ENCODE measurements at regions not wholly inside any gene's neighbourhood (a gene's known extent, or its start where the extent isn't known, plus 50 kb on each side); places are given as distances from the start of the nearest gene placed in this dataset.

- H2AK5ac ChIP-seq (ENCODE audit: low read depth, low read length): no peak overlapping the region
- ChIA-PET CTCF (no interaction called here), POLR2A (ENCODE audit: unreplicated experiment) (no interaction called here)
- peaks cover 7% of the 10 kb centered on the region; the same call in 1 of the 2 replicates for H3K9me3 ChIP-seq (ENCODE audit: control insufficient read depth, insufficient read depth, low read length)
- no peak overlapping the region for H3K4me3 ChIP-seq (ENCODE audit: insufficient read depth, low read depth, low read length)
- H3K9ac ChIP-seq (ENCODE audit: low read depth, low read length): no peak overlapping the region
- intact Hi-C loops (cut with micrococcal nuclease) (no loop called here), dilution Hi-C loops (cut with HindIII; ENCODE audit: low sequenced_read_pairs, unreplicated experiment) (no loop called here), in situ Hi-C loops (cut with MboI; ENCODE audit: low sequenced_read_pairs) (no loop called here)
- H3K4ac ChIP-seq (ENCODE audit: low read depth, low read length): no peak overlapping the region
- peaks cover 26% of the 10 kb centered on the region for H3K27me3 ChIP-seq (ENCODE audit: control insufficient read depth, insufficient read depth, low read length)
- H3K18ac ChIP-seq (ENCODE audit: low read depth, low read length): no peak overlapping the region
- H3K14ac ChIP-seq (replicated peaks; ENCODE audit: low read depth, low read length): no peak overlapping the region
- H4K8ac ChIP-seq (ENCODE audit: low read depth in 2 of 2, low read length in 2 of 2): no peak overlapping the region
- no peaks in the 10 kb centered on the region for H3K79me1 ChIP-seq (ENCODE audit: low read depth in 1 of 2, low read length in 2 of 2)
- no peak overlapping the region for H3K56ac ChIP-seq (ENCODE audit: extremely low read depth, insufficient read depth, low read length)
- H3K9me1 ChIP-seq (ENCODE audit: insufficient read depth, low read length): no peaks in the 10 kb centered on the region
- WGBS, 2 experiments (ENCODE audit: extremely low coverage in 2 of 2, insufficient read length in 1 of 2): 64% methylated on average over 3 of the region's 3 CpGs; no CpG with 5 or more reads in 1 of the 2 experiments
- no peak overlapping the region for H3K4me2 ChIP-seq (ENCODE audit: low read depth, low read length)
- no peak overlapping the region for H4K5ac ChIP-seq (ENCODE audit: low read depth, low read length)
- no peaks in the 10 kb centered on the region for H3K36me3 ChIP-seq (ENCODE audit: control insufficient read depth, insufficient read depth, low read length)
- H3K27ac ChIP-seq (ENCODE audit: insufficient read depth, low read length): no peak overlapping the region
- no peak overlapping the region for H2BK5ac ChIP-seq (ENCODE audit: low read depth, low read length, poor library complexity, severe bottlenecking)
- H2AFZ ChIP-seq (replicated peaks; ENCODE audit: low read length, poor library complexity): no peak overlapping the region
- TF ChIP-seq CTCF (conservative IDR thresholded peaks at IDR 0.05; ENCODE audit: low read depth, low read length) (no peak), SMC3 (IDR thresholded peaks at IDR 0.05; ENCODE audit: low read depth, low read length) (no peak), ELK1 (IDR thresholded peaks at IDR 0.05; ENCODE audit: borderline replicate concordance, low read depth, low read length) (no peak), RFX5 (IDR thresholded peaks at IDR 0.05; ENCODE audit: low read depth, low read length) (no peak), MAZ (IDR thresholded peaks at IDR 0.05; ENCODE audit: borderline replicate concordance, low read depth, low read length) (no peak), MAFK (IDR thresholded peaks at IDR 0.05; ENCODE audit: low read depth, low read length) (no peak), RCOR1 (IDR thresholded peaks at IDR 0.05; ENCODE audit: insufficient replicate concordance, low read length) (no peak), POLR2A (IDR thresholded peaks at IDR 0.05; ENCODE audit: low read depth, low read length) (no peak), NFE2L2 (IDR thresholded peaks at IDR 0.05; ENCODE audit: low read depth, low read length) (no peak), FOS (IDR thresholded peaks at IDR 0.05; ENCODE audit: low read depth, low read length) (no peak), BHLHE40 (IDR thresholded peaks at IDR 0.05; ENCODE audit: low read depth, low read length) (no peak), RAD21 (IDR thresholded peaks at IDR 0.05; ENCODE audit: low read length) (no peak), MXI1 (IDR thresholded peaks at IDR 0.05; ENCODE audit: borderline replicate concordance, low read depth, low read length) (no peak)
- no peak overlapping the region for H2BK20ac ChIP-seq (ENCODE audit: low read depth, low read length)
- H4K91ac ChIP-seq (ENCODE audit: insufficient read depth, low read depth, low read length): no peak overlapping the region
- H3K4me1 ChIP-seq (ENCODE audit: control insufficient read depth, insufficient read depth, low read length): no peaks in the 10 kb centered on the region
- no peak overlapping the region for H2BK15ac ChIP-seq (ENCODE audit: low read depth, low read length)
- no peak for DNase-seq
- BruUV-seq (replicated peaks): no TSS peak
- no peak overlapping the region for H3K23ac ChIP-seq (ENCODE audit: low read depth, low read length)
- no peak for ATAC-seq (ENCODE audit: low read depth)
- H2BK120ac ChIP-seq (ENCODE audit: low read depth, low read length): no peak overlapping the region
- no peaks in the 10 kb centered on the region for H4K20me1 ChIP-seq (ENCODE audit: insufficient read depth, low read length)
- H2AK9ac ChIP-seq (replicated peaks; ENCODE audit: low read depth, low read length, poor library complexity): no peak overlapping the region
Observed at GRCh38 chr9:113734826-113735225, 141.3 kb upstream of the ZNF618 start.

Measured in IMR-90 (cell line).